GM12874 (cell line): ENCODE measurements at regions not wholly inside any gene's neighbourhood (a gene's known extent, or its start where the extent isn't known, plus 50 kb on each side); places are given as distances from the start of the nearest gene placed in this dataset.

Experiments used
- TF ChIP-seq, protein P1 (sequence below): IDR thresholded peaks from 2 replicates; pipeline ENCODE4 v1.5.1; 2011; ENCODE audit warnings: low read depth, mild to moderate bottlenecking, control low read depth, low read length, moderate library complexity; ENCODE audit not compliant: insufficient read depth

DNA sequence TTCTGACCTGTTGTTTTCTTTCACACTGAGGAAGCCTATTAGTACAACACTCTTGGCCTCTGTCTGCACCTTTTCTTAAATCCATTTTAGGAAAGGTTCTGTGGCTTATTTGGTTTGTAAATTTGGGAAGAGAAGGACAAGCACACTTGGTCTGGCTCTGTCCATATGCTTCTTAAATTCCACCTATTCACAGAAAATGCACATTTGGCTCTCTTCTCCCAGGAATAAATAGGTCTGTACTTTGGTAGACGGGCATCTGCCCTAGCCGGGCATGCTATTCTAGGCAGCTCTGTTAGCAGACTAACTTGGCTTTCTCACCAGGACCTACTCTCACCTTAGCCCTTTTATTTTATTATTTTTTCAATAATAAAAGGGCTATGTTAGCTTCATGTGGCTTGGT is 1211.8 kb upstream of the SLC39A10 start:
- TF ChIP-seq, protein P1, sequence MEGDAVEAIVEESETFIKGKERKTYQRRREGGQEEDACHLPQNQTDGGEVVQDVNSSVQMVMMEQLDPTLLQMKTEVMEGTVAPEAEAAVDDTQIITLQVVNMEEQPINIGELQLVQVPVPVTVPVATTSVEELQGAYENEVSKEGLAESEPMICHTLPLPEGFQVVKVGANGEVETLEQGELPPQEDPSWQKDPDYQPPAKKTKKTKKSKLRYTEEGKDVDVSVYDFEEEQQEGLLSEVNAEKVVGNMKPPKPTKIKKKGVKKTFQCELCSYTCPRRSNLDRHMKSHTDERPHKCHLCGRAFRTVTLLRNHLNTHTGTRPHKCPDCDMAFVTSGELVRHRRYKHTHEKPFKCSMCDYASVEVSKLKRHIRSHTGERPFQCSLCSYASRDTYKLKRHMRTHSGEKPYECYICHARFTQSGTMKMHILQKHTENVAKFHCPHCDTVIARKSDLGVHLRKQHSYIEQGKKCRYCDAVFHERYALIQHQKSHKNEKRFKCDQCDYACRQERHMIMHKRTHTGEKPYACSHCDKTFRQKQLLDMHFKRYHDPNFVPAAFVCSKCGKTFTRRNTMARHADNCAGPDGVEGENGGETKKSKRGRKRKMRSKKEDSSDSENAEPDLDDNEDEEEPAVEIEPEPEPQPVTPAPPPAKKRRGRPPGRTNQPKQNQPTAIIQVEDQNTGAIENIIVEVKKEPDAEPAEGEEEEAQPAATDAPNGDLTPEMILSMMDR = no peak

DNA sequence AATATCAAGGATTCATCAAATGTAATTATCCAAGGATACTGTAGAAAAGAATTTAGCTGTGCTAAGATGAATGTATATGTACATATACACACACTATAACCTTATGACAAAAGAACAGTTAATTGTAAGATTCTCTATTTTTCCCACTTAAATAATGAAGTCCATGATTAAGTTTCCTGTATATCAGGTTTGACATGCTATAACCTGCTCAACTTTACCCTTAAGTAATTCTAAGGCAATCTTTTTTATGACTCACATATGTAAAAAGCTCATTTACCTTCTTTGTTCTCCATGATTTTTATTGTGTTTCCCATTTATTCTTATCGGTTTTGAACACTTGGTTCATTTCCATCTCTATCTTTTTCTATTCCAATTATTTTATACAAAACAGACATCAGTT is 1213.1 kb upstream of the SLC39A10 start:
- TF ChIP-seq, protein P1 = no peak

DNA sequence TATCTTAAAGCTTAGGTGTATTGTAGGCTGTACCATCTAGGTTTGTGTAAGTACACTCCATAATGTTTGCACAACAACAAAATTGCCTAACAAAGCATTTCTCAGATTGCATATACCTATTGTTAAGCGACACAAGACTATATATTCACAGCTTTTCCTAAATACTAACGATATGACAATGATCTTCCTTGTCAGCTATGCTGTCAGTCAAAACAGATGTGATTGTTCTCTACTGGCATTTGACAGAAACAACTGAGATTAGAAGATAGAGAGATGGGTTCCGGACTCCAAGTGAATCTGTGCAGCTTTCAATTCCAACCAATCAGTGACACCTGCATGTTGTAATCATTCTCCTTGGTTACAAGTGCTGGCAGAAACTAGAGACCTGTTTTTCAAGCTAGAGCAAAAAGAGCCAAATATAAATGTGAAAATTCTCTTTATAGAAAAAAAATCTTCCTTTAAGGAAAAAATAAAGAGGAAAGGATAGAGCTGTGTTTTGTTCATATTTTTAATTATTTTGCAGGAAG is 1232.3 kb upstream of the SLC39A10 start:
- TF ChIP-seq, protein P1 = no peak

DNA sequence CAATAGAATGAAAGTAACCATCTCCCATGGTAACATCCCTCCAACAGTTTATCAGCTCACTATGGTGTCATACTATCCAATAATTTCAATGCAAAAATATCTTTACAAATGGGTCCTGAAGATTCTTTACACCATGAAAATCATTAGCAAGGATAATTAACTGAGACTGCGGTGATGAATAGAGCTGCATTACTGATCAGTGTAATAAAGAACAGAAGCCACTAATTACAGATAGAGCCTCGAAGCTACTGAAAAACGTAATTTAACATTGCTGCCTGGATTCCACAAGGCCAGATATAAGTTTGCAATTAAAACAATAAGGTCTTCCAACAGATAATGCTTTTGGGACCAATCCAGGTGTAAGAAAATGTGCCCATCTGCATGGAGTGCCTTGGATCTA is 1245.8 kb upstream of the SLC39A10 start:
- TF ChIP-seq, protein P1 = no peak

DNA sequence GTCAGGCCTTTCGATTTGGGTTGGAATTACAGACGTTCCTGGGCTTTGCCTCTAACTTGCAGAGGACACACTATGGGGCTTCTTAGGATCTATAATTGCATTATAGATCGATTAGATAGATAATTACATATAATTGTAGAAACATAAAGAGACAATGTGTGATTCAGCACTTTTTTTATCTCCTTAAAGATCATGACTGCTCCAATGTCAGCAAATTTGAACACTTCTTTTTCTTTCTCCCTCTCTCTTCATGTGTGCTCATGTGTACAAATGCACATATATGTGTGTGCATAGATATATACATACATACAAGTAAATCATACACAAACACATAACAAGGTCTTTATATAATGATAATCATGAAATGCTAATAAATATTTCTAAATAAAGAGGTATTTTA is 1261.2 kb upstream of the SLC39A10 start:
- TF ChIP-seq, protein P1 = no peak

DNA sequence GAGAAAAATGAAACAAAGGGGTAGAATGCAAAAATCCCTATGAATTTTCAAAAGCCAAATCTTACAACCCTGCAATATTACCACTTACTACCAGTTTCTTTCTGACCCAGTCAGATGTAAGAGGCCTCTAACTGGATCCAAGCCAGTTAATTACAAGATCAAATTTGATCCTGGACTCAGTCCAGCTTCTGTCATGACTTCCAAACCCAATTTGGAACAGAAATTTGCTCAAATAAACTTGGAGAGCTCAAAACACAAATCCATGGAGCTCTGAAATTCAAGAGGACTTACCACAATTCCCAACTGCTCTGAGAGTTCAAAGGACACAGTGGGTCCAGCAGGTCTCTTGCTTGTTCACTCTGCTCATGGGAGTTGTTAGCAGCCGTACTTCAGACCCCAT is 1271.7 kb upstream of the SLC39A10 start:
- TF ChIP-seq, protein P1 = no peak

DNA sequence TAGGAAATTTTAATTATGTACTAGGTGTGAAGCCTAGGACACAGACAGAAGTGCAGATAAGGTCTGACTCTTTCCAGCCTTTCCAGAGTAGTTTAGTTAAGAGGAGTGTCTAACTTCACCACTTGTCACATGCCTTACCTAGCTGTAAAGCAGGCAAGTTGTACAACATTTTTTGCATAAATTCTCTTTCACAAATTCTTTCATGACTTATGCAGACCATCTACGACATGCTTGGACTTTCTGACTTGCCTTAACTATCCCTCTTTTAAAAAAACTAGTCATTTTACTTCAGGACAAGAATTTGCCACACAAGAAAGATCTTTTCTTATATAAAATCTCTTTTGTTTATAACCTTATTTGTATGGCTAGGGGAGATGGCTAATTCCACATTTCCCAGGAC is 1273.6 kb upstream of the SLC39A10 start:
- TF ChIP-seq, protein P1 = no peak
